ENCODE measurements at regions not wholly inside any gene's neighbourhood (a gene's known extent, or its start where the extent isn't known, plus 50 kb on each side); places are given as distances from the start of the nearest gene placed in this dataset.

DNA sequence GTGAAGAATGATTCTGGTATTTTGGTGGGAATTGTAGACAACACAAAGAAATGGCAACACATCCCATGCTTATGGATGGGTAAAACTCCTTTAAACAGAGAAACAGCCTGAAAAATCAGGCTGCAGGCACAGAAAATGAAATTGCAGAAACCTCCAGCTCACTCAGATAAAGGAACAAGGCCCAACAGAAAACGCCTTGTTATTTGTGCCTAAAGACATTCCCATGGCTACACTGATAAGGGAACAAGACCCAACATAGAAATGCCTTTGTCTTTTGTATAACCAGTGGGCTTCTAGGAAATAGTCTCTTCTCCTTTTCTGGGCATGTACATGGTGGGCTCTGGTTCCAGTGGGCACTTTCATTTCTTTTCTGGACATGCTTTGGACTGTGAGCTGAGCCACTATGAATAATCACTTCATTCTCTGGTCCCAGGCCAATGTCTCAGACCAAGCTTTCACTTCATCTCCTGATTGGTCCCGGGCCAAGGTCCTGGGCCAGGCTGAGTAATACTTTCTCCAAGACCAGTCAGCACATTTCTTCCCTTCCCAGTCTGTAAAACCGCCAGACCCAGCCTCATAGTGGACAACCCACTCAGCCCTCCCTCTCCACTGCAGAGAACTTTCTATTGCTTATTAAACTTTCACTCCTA lies 160.5 kb downstream of the TBX22 start:
- H3K36me3 Mint-ChIP-seq (ENCODE audit: low read depth): no peaks in the 10 kb centered on the region
- TF ChIP-seq, protein P1, sequence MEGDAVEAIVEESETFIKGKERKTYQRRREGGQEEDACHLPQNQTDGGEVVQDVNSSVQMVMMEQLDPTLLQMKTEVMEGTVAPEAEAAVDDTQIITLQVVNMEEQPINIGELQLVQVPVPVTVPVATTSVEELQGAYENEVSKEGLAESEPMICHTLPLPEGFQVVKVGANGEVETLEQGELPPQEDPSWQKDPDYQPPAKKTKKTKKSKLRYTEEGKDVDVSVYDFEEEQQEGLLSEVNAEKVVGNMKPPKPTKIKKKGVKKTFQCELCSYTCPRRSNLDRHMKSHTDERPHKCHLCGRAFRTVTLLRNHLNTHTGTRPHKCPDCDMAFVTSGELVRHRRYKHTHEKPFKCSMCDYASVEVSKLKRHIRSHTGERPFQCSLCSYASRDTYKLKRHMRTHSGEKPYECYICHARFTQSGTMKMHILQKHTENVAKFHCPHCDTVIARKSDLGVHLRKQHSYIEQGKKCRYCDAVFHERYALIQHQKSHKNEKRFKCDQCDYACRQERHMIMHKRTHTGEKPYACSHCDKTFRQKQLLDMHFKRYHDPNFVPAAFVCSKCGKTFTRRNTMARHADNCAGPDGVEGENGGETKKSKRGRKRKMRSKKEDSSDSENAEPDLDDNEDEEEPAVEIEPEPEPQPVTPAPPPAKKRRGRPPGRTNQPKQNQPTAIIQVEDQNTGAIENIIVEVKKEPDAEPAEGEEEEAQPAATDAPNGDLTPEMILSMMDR (IDR thresholded peaks at IDR 0.05): no peak

GRCh38 chrX:80181079-80181478 lies 166.5 kb downstream of the TBX22 start:
- no peak for DNase-seq
- H3K4me3 Mint-ChIP-seq: no peak overlapping the region
- H3K27ac Mint-ChIP-seq: no peak overlapping the region
- no peaks in the 10 kb centered on the region for H3K36me3 Mint-ChIP-seq (ENCODE audit: low read depth)
- no peaks in the 10 kb centered on the region for H3K4me1 Mint-ChIP-seq (ENCODE audit: low read depth)
- H3K9me3 Mint-ChIP-seq: peaks cover 8% of the 10 kb centered on the region
- TF ChIP-seq, protein P1 (IDR thresholded peaks at IDR 0.05): no peak
- no peaks in the 10 kb centered on the region for H3K27me3 Mint-ChIP-seq (ENCODE audit: insufficient read depth)

More for the DNA sequence above, 160.5 kb downstream of the TBX22 start:
- Mint-ChIP-seq H3K9me3 (peaks cover 9% of the 10 kb centered on the region; the same call in 1 of the 2 replicates), H3K4me3 (no peak overlapping the region), H3K27me3 (ENCODE audit: insufficient read depth) (no peaks in the 10 kb centered on the region), H3K4me1 (ENCODE audit: low read depth) (no peaks in the 10 kb centered on the region), H3K27ac (no peak overlapping the region)
- DNase-seq: no peak

- no peak overlapping the region for H3K27ac Mint-ChIP-seq
- H3K36me3 Mint-ChIP-seq (ENCODE audit: low read depth): no peaks in the 10 kb centered on the region
- H3K9me3 Mint-ChIP-seq: peaks cover 11% of the 10 kb centered on the region
- TF ChIP-seq, protein P1 (IDR thresholded peaks at IDR 0.05): no peak
- DNase-seq: no peak
- no peak overlapping the region for H3K4me3 Mint-ChIP-seq
- no peaks in the 10 kb centered on the region for H3K27me3 Mint-ChIP-seq (ENCODE audit: insufficient read depth)
- no peaks in the 10 kb centered on the region for H3K4me1 Mint-ChIP-seq (ENCODE audit: low read depth)
Measured at GRCh38 chrX:80184854-80185253, 170.3 kb downstream of the TBX22 start.

GRCh38 chrX:80206647-80207046 lies 192.1 kb downstream of the TBX22 start:
- no peak overlapping the region for H3K27ac Mint-ChIP-seq
- TF ChIP-seq, protein P1 (IDR thresholded peaks at IDR 0.05): no peak
- no peak overlapping the region for H3K4me3 Mint-ChIP-seq
- no peak for DNase-seq
- H3K27me3 Mint-ChIP-seq (ENCODE audit: insufficient read depth): no peaks in the 10 kb centered on the region
- no peaks in the 10 kb centered on the region for H3K36me3 Mint-ChIP-seq (ENCODE audit: low read depth)
- no peaks in the 10 kb centered on the region for H3K4me1 Mint-ChIP-seq (ENCODE audit: low read depth)
- H3K9me3 Mint-ChIP-seq: no peaks in the 10 kb centered on the region

DNA sequence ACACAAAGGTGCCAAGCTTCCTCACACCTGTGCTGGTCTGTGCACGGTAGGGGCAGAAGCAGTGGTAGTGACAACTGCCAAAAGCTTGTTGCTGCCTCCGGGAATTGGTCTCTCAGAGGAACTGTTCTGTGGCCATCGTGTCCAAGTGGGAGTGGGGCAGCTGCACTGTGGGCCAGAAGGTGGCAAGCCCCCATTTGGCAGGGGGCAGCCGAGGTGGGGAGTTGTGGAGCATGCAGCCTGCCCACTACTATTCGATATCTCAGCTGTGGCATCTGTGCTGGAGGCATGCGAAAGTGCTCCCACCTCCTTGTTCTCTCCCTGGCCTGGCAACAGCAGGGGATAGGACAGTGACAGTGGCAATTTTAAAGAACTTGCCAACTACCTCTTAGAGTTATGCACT lies 192.8 kb downstream of the TBX22 start:
- Mint-ChIP-seq H3K9me3 (no peaks in the 10 kb centered on the region), H3K27ac (no peak overlapping the region), H3K4me3 (no peak overlapping the region), H3K27me3 (ENCODE audit: insufficient read depth) (no peaks in the 10 kb centered on the region), H3K4me1 (ENCODE audit: low read depth) (no peaks in the 10 kb centered on the region), H3K36me3 (ENCODE audit: low read depth) (no peaks in the 10 kb centered on the region)
- TF ChIP-seq, protein P1 (IDR thresholded peaks at IDR 0.05): no peak
- DNase-seq: no peak

Measured in HFFc6 (cell line).